GM18951 (cell line): ENCODE measurements at regions not wholly inside any gene's neighbourhood (a gene's known extent, or its start where the extent isn't known, plus 50 kb on each side); places are given as distances from the start of the nearest gene placed in this dataset.

Source experiments
- POLR2A ChIP-seq: IDR thresholded peaks from 4 replicates; pipeline ENCODE4 v1.6.1; 2011; ENCODE audit warnings: mild to moderate bottlenecking; ENCODE audit not compliant: insufficient read length, insufficient read depth; ENCODE audit errors: extremely low read depth
- in situ Hi-C: fragments of 300-500 bp; cut with MboI; formaldehyde crosslinking; loops from one replicate; pipeline ENCODE4 v1.12.0; 2022; ENCODE audit warnings: low sequenced_read_pairs, mixed read lengths, inconsistent platforms; ENCODE audit not compliant: unreplicated experiment

DNA sequence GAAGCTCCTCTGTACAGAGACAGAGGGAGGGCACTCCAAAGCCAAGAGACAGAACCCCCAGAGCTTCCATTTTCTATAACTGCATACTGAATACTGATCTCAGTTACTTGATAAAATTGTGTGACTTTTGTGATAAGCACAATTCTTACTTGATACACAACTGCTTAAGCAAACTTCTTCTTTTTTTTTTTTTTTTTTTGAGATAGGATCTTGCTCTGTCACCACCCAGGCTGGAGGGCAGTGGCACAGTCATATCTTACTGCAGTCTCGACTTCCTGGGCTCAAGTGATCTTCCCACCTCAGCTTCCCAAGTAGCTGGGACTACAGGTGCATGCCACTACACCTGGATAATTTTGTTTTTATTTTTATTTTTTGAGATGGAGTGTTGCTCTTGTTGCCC is 252.1 kb upstream of the ZNF608 start:
- in situ Hi-C loops = no loop called here
- TF ChIP-seq POLR2A = no peak

GRCh38 chr5:125002727-125003598 is 256.5 kb upstream of the ZNF608 start:
- in situ Hi-C loops = no loop called here
- TF ChIP-seq POLR2A = no peak

DNA sequence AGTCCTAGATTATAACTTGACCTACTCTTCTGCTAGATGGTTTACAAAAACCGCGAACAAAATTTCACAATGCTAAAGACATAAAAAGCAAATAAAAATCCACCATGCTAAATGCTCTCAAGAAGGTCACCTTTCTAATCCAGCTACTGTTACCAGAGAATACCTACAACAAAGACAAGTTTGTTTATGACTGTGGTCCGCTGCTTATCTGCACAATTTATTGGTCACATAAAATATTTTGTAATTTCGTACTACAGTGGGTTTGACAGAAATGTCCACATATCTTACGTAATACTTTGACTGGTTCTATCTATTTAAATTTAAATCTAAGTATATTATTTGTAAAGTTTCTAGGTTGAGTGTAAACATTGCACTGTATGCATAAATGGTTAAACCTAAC is 257.6 kb upstream of the ZNF608 start:
- in situ Hi-C loops = no loop called here
- no peak for TF ChIP-seq POLR2A

GRCh38 chr5:125005266-125005665 is 258.8 kb upstream of the ZNF608 start:
- in situ Hi-C loops = no loop called here
- TF ChIP-seq POLR2A = no peak

GRCh38 chr5:125006011-125006685 is 259.7 kb upstream of the ZNF608 start:
- in situ Hi-C loops = no loop called here
- TF ChIP-seq POLR2A = no peak

DNA sequence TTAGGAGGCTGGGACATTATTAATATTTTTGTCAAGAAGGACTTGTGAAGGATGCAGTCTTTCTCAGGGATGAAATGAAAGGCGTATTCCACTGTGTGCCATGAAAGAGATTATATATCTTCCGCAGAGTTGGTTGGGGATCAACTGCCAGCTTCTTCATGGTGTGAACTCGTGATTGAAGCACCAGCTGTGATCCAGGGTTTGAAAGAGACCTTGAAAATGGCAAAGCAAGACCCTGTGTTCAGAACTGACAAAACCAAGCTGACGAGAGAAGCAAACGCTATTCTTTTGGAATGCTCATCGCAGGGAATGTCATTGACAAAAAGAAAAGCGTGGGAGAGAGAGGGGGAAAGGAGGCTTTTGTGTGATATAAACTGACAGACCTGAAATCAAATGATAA is 263.9 kb upstream of the ZNF608 start:
- in situ Hi-C loops = no loop called here
- no peak for TF ChIP-seq POLR2A

GRCh38 chr5:125011014-125011413 is 264.6 kb upstream of the ZNF608 start:
- no peak for TF ChIP-seq POLR2A
- in situ Hi-C loops = no loop called here

DNA sequence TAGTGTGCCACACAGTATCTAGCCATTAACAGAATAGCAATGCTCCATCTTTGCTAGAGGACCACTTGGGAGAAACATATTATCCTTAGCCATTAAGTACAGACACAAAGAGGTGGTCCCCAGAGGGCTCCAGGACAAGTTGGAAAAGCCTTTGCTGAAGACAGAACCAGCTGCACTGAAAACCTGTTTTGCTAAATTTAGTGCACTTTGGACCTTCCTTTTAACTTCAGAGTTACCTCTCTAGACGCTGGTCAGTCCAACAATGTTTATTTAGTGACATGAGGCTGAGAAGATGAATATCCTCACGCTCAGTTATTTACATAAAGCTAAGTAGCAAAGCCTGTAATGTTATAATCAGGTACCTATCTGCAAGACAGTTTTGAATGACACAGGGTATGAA is 265.0 kb upstream of the ZNF608 start:
- in situ Hi-C loops = no loop called here
- TF ChIP-seq POLR2A = no peak

DNA sequence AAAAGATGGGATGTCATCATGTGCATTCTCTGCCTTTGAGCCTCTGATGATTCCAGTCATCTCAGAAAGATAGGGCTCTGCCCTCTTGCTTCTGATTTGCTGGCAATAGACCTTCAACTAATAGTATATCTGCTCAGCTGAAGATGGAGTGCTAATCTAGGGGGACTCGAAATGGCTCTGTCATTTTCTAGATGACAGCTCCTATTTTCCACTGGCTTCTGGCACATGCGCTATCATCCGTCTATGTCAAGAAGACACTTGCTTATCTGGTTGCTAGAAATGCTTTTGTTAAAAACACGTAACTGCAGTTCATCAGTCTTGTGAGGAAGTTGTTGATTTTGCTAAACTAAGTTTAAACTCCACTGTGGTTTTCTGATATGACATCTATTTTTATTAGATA is 265.5 kb upstream of the ZNF608 start:
- in situ Hi-C loops = no loop called here
- TF ChIP-seq POLR2A = no peak

- in situ Hi-C loops = no loop called here
- TF ChIP-seq POLR2A = no peak
Observed at GRCh38 chr5:125012727-125013451, 266.4 kb upstream of the ZNF608 start.

- in situ Hi-C loops = no loop called here
- TF ChIP-seq POLR2A = no peak
Observed at GRCh38 chr5:125014202-125014601, 267.8 kb upstream of the ZNF608 start.

- in situ Hi-C loops = no loop called here
- no peak for TF ChIP-seq POLR2A
Observed at GRCh38 chr5:125017796-125018195, 271.4 kb upstream of the ZNF608 start.

GRCh38 chr5:125023673-125024072 is 277.2 kb upstream of the ZNF608 start:
- TF ChIP-seq POLR2A = no peak
- in situ Hi-C loops = no loop called here

DNA sequence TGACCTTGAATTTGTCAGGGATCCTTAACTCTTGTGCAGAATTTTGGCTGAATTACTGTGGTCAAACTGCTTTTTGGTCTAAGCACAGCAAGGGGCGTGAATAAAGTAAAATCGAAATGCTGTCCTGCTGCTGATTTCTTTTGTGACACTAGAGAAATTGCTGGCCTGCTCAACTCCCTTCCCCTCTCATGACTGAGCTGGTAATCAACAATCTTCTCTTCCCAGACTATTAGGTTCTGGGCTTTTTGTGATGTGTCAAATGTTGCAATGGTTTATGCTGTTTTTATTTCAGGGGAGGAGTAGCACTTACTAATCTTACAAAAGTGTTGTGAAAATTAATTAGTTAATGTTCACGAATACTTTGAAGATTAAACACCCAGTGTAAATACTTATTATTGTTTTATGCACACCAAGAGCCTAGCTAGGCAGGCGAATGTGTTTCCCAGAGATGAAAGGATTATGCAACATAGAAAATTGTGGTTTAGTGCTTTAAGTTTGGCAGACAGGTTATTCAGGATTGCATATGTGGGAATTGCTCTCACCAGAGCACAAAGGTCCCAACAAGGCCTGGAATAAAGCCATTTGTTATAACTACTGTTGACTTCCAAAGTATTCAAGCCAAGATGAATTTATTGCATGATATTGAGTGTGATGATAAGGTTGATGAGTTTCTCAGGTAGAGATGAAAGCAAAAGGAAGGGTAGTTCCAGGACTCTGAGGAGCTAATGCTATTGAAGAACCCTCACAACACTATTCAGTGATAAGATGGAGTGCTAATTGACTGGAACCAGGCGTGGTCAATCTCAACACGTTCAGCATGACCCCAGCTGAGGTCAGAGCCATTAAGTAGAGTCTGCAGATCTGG is 280.7 kb upstream of the ZNF608 start:
- no peak for TF ChIP-seq POLR2A
- in situ Hi-C loops = no loop called here
